ENCODE measurements at regions not wholly inside any gene's neighbourhood (a gene's known extent, or its start where the extent isn't known, plus 50 kb on each side); places are given as distances from the start of the nearest gene placed in this dataset.

GRCh38 chr5:168039039-168039438, 252.4 kb upstream of the WWC1 start:
- no peak overlapping the region for H3K4me3 ChIP-seq (ENCODE audit: low read depth, low read length)
- TF ChIP-seq CTCF (IDR thresholded peaks at IDR 0.05; ENCODE audit: borderline replicate concordance, insufficient read depth, low read depth, low read length), result no peak

GRCh38 chr5:168039566-168040248, 251.7 kb upstream of the WWC1 start:
- TF ChIP-seq CTCF (IDR thresholded peaks at IDR 0.05; ENCODE audit: borderline replicate concordance, insufficient read depth, low read depth, low read length), result no peak
- H3K4me3 ChIP-seq (ENCODE audit: low read depth, low read length), result no peak overlapping the region

- no peak for TF ChIP-seq CTCF (IDR thresholded peaks at IDR 0.05; ENCODE audit: borderline replicate concordance, insufficient read depth, low read depth, low read length)
- no peak overlapping the region for H3K4me3 ChIP-seq (ENCODE audit: low read depth, low read length)
These were observed 249.9 kb upstream of the WWC1 start for GRCh38 chr5:168041583-168041982.

GRCh38 chr5:168042284-168043068, 249.0 kb upstream of the WWC1 start:
- no peak overlapping the region for H3K4me3 ChIP-seq (ENCODE audit: low read depth, low read length)
- no peak for TF ChIP-seq CTCF (IDR thresholded peaks at IDR 0.05; ENCODE audit: borderline replicate concordance, insufficient read depth, low read depth, low read length)

GRCh38 chr5:168046163-168046562, 245.3 kb upstream of the WWC1 start:
- TF ChIP-seq CTCF (IDR thresholded peaks at IDR 0.05; ENCODE audit: borderline replicate concordance, insufficient read depth, low read depth, low read length), result no peak
- no peak overlapping the region for H3K4me3 ChIP-seq (ENCODE audit: low read depth, low read length)

GRCh38 chr5:168047043-168047668, 244.3 kb upstream of the WWC1 start:
- no peak overlapping the region for H3K4me3 ChIP-seq (ENCODE audit: low read depth, low read length)
- peak; percentile 42; the same call in 1 of the 2 replicates for TF ChIP-seq CTCF (IDR thresholded peaks at IDR 0.05; ENCODE audit: borderline replicate concordance, insufficient read depth, low read depth, low read length)

All from GM12875 (cell line).